ENCODE measurements at regions not wholly inside any gene's neighbourhood (a gene's known extent, or its start where the extent isn't known, plus 50 kb on each side); places are given as distances from the start of the nearest gene placed in this dataset.

DNA sequence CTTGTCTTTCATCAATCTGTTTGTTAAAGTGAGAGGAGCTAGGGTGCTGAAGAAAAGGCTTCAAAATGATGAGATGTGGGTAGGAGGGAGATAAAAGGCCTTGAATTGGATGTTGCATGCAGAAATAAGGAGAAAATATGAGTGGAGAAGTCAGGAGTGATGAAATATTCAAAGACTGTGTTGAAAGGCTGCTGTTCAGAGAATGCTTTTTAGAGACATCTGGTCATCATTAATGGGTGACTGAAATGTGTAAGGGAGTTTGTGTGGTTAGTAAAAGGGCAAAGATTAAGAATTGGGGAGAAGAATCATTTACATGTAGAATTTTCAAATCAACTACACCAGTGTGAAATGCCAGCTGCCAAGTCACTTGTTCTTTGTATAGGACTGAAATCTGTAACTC, 383.9 kb downstream of the MAT2B start:
- Histone ChIP-seq H3K27me3 (ENCODE audit: insufficient read depth, low read length) (no peaks in the 10 kb centered on the region), H3K79me2 (ENCODE audit: insufficient read depth, low read length) (no peaks in the 10 kb centered on the region), H3K4me1 (ENCODE audit: insufficient read depth, low read length, severe bottlenecking) (peaks cover 4% of the 10 kb centered on the region), H3K4me3 (ENCODE audit: low read depth, low read length, poor library complexity, severe bottlenecking) (no peak overlapping the region), H4K20me1 (ENCODE audit: insufficient read depth, low read length) (no peaks in the 10 kb centered on the region), H3K9me3 (ENCODE audit: low read length) (no peaks in the 10 kb centered on the region), H2AFZ (ENCODE audit: low read length) (no peak overlapping the region), H3K4me2 (ENCODE audit: low read length) (no peak overlapping the region), H3K36me3 (ENCODE audit: insufficient read depth, low read length) (no peaks in the 10 kb centered on the region), H3K9ac (ENCODE audit: low read length) (no peak overlapping the region), H3F3A (ENCODE audit: insufficient read depth, low read length) (no peaks in the 10 kb centered on the region), H3K9me2 (ENCODE audit: low read depth, low read length) (no peaks in the 10 kb centered on the region), H3K27ac (ENCODE audit: low read depth, low read length, poor library complexity, severe bottlenecking) (no peak overlapping the region)
- TF ChIP-seq, protein P1, sequence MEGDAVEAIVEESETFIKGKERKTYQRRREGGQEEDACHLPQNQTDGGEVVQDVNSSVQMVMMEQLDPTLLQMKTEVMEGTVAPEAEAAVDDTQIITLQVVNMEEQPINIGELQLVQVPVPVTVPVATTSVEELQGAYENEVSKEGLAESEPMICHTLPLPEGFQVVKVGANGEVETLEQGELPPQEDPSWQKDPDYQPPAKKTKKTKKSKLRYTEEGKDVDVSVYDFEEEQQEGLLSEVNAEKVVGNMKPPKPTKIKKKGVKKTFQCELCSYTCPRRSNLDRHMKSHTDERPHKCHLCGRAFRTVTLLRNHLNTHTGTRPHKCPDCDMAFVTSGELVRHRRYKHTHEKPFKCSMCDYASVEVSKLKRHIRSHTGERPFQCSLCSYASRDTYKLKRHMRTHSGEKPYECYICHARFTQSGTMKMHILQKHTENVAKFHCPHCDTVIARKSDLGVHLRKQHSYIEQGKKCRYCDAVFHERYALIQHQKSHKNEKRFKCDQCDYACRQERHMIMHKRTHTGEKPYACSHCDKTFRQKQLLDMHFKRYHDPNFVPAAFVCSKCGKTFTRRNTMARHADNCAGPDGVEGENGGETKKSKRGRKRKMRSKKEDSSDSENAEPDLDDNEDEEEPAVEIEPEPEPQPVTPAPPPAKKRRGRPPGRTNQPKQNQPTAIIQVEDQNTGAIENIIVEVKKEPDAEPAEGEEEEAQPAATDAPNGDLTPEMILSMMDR (IDR thresholded peaks at IDR 0.05; ENCODE audit: low read length): no peak
- TF ChIP-seq EZH2 (IDR thresholded peaks at IDR 0.05; ENCODE audit: borderline replicate concordance, low read length): no peak

DNA sequence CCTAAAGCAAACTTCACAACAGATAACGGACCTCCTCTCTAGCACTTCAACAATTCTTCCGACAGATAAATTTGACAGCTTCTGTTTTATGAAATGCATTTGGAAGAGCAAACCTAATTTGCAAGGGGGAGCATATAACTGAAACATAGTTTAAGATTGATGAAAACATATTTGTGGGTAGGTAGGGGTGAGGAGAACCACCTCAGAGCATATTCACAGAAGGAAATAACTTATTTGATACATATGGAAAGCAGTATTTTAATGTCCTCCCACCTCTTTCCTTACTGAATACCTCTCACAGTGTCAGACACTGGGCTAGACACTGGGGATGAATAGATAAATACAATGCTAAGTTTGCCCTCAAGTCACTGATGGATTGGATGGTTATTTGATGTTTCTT, 384.8 kb downstream of the MAT2B start:
- Histone ChIP-seq H3K4me3 (ENCODE audit: low read depth, low read length, poor library complexity, severe bottlenecking) (no peak overlapping the region), H3K9ac (ENCODE audit: low read length) (no peak overlapping the region), H3K36me3 (ENCODE audit: insufficient read depth, low read length) (no peaks in the 10 kb centered on the region), H3F3A (ENCODE audit: insufficient read depth, low read length) (no peaks in the 10 kb centered on the region), H2AFZ (ENCODE audit: low read length) (no peak overlapping the region), H4K20me1 (ENCODE audit: insufficient read depth, low read length) (no peaks in the 10 kb centered on the region), H3K4me2 (ENCODE audit: low read length) (no peak overlapping the region), H3K79me2 (ENCODE audit: insufficient read depth, low read length) (no peaks in the 10 kb centered on the region), H3K27ac (ENCODE audit: low read depth, low read length, poor library complexity, severe bottlenecking) (no peak overlapping the region), H3K9me2 (ENCODE audit: low read depth, low read length) (no peaks in the 10 kb centered on the region), H3K27me3 (ENCODE audit: insufficient read depth, low read length) (no peaks in the 10 kb centered on the region), H3K4me1 (ENCODE audit: insufficient read depth, low read length, severe bottlenecking) (peaks cover 12% of the 10 kb centered on the region), H3K9me3 (ENCODE audit: low read length) (0 out of 2 replicates have a peak, but pooled peaks cover under 1% of the 10 kb centered on the region)
- no peak for TF ChIP-seq EZH2 (IDR thresholded peaks at IDR 0.05; ENCODE audit: borderline replicate concordance, low read length)
- TF ChIP-seq, protein P1 (IDR thresholded peaks at IDR 0.05; ENCODE audit: low read length): no peak

DNA sequence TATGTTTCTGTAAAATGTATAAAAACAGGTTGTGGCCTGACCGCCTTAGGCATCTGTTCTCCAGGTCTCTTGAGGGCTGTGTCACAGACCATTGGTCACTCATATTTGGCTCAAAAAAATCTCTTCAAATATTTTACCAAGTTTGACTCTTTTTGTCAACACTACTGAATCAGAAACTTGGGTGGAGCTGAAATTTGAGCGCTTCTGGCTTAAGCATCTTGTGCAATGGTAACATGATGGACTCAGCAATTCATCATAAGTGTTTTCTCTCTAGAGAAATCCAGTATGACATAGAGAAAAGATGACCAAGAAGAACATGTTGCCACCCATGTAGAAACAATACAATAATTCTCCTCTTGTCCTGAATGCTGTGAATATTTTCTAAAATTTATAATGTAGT, 387.9 kb downstream of the MAT2B start:
- no peaks in the 10 kb centered on the region for H3K9me2 ChIP-seq (ENCODE audit: low read depth, low read length)
- no peaks in the 10 kb centered on the region for H4K20me1 ChIP-seq (ENCODE audit: insufficient read depth, low read length)
- H3K9me3 ChIP-seq (ENCODE audit: low read length): 0 out of 2 replicates have a peak, but pooled peaks cover 5% of the 10 kb centered on the region
- H3F3A ChIP-seq (ENCODE audit: insufficient read depth, low read length): no peaks in the 10 kb centered on the region
- no peaks in the 10 kb centered on the region for H3K27me3 ChIP-seq (ENCODE audit: insufficient read depth, low read length)
- no peaks in the 10 kb centered on the region for H3K36me3 ChIP-seq (ENCODE audit: insufficient read depth, low read length)
- peaks cover 20% of the 10 kb centered on the region for H3K4me1 ChIP-seq (ENCODE audit: insufficient read depth, low read length, severe bottlenecking)
- no peak overlapping the region for H3K4me2 ChIP-seq (ENCODE audit: low read length)
- H3K4me3 ChIP-seq (ENCODE audit: low read depth, low read length, poor library complexity, severe bottlenecking): no peak overlapping the region
- H3K79me2 ChIP-seq (ENCODE audit: insufficient read depth, low read length): no peaks in the 10 kb centered on the region
- H2AFZ ChIP-seq (ENCODE audit: low read length): no peak overlapping the region
- no peak for TF ChIP-seq EZH2 (IDR thresholded peaks at IDR 0.05; ENCODE audit: borderline replicate concordance, low read length)
- TF ChIP-seq, protein P1 (IDR thresholded peaks at IDR 0.05; ENCODE audit: low read length): no peak
- H3K9ac ChIP-seq (ENCODE audit: low read length): no peak overlapping the region
- no peak overlapping the region for H3K27ac ChIP-seq (ENCODE audit: low read depth, low read length, poor library complexity, severe bottlenecking)
